Kasumi-1 (cell line): ENCODE measurements at regions not wholly inside any gene's neighbourhood (a gene's known extent, or its start where the extent isn't known, plus 50 kb on each side); places are given as distances from the start of the nearest gene placed in this dataset.
"Not testable (repeated sequence)": the region's sequence is repeated elsewhere in the genome, so short reads cannot be mapped to it uniquely, and the experiment has no call there.

Experiments
- DNase-seq, 2 experiments: peaks; one replicate each; lab custom pipeline; 2025; lab: John Stamatoyannopoulos, UW

DNA sequence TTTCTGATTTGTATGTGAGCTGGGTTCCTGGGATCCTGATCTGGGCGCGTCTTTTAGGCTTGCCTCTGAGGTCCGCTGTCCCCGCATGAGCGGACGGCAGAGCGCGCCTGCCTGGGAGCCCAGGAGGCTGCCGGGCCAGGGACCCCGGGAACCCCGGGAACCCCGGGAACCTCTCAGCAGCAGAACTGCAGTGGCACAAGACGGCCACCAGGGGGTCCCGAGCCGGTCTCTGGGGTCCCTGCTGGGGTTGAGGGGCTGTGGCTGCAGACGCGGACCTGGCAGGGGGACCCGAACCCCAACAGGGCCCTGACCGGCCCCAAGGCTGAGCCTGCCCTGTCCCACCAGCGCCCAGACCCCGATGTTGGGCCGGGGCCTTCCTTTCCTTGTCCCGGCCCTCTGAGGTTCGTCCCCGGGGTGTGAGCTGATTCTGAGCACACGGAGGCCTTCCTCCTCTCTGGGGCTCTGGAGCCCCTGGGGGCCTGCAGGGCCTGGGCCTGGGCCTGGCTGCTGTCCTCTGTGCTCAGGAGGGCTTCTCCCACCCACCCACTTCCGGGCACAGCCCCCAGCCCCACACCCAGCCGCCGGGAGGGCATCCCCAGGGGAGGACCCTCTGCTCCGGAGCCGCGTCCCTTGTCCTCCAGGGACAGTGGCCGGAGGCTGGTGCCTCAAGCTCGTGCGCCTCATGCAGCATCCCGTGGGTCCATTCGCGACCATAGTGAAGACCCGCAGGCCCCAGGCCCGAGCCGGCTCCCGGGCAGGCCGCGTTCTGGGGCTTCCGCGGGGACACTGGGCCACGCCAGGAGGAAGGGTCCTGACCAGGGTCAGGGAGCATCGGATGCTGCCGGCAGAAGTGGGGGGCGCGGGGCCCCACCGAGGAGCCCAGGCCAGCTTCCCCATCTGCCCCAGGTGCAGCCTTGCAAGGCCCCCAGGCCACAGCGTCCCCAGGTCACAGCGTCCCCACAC, 152.9 kb downstream of the TMEM121 start:
- not testable (repeated sequence) for DNase-seq

DNA sequence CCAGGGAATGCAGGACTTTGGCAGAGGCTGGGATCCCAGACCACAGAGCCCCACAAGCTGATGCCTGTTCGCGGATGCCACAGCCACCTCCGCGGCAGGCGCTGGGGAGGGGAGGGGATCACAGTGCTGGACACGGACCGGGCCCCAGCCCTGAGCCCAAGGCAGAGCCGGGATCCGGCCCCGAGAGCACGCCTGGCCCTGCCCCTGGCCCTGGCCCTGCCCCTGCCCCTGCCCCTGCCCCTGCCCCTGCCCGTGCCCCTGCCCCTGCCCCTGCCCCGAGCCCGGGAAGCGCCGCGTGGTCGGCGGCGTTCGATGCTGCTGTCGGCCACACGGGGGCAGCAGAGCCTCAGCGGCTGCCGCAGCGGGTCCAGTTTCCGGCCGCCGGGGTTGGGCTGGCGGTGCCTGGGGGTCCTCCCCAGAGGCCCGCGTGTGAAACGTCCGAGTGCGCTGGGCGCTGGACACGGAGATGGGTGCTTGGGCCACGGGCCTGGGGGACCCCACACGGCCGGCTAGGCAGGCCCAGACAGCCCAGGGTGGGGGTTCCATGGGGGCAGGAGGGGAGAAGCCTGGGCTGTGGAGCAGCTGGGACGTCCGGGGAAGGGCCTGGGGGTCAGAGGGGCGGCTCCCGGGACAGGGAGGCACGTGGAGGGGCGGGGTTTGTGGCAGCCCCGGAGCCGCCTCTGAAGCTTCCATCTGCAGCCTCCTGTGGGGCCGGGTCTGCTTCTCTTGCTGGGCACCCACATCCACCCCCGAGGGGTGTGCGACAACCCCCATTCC, 153.8 kb downstream of the TMEM121 start:
- not testable (repeated sequence) for DNase-seq

DNA sequence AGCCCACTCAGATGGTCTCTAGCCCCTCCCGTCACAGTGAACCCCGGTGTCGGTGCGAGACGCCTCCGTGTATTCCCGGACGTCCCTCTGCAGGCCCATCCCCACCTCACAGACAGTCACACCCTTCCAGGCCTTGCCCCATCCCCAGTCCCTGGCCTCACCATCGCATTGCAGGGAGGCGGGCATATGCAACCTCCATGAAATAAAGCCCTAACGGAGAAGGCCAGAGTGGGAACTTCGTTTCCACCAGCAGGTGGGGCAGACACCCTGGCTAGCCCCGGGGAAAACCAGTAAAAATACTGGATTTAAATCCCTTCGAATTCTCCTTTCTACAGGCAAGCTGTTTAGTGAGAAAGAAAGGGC, 154.3 kb downstream of the TMEM121 start:
- DNase-seq, result not testable (repeated sequence)

DNA sequence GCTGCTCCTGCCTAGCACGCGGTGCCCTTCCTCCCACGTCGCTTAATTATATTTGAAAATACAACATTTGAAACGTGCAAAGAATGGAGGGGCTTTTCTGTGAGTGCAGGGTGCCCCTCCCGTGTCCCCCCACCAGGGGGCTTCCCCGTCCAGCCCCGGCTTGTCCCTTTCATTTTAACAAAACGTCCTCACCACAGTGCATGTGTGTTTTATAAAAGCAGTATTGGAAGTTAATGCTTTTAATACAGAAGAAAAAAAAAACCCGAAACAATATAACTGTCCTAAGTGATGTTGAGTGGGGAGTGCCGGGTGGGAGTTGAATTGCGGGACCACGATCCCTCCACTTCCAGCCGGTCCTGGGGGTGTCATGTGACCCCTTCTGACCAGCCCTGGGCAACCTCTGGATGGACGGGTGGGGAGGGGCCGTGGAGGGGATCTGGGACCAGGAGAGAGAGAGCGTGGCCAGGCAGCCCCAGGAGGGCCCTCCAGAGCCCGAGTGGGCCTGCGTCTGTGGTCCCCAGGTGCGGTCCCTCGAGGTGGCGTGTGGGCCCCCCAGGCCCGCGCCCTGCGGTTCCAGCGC, 155.3 kb downstream of the TMEM121 start:
- not testable (repeated sequence) for DNase-seq

DNA sequence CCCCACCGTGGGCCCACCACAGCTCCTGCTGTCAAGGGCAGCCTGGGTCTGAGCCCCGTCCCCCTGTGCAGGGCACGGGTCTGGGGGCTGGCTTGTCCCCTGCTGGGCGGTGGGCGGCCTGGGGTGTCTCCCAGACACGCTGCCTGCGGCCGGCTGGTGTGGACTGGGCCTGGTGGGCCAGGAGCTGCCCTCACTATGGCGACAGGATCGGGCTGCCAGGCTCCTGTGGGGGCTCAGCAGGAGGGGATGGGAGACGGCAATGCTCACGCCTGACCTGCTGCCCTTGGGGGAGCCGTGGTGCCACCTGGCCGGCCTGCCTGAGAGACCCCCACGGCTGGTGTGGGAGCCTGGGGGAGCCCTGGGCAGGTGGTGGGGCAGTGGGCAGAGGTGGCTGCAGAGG, 156.1 kb downstream of the TMEM121 start:
- DNase-seq, result not testable (repeated sequence)

DNA sequence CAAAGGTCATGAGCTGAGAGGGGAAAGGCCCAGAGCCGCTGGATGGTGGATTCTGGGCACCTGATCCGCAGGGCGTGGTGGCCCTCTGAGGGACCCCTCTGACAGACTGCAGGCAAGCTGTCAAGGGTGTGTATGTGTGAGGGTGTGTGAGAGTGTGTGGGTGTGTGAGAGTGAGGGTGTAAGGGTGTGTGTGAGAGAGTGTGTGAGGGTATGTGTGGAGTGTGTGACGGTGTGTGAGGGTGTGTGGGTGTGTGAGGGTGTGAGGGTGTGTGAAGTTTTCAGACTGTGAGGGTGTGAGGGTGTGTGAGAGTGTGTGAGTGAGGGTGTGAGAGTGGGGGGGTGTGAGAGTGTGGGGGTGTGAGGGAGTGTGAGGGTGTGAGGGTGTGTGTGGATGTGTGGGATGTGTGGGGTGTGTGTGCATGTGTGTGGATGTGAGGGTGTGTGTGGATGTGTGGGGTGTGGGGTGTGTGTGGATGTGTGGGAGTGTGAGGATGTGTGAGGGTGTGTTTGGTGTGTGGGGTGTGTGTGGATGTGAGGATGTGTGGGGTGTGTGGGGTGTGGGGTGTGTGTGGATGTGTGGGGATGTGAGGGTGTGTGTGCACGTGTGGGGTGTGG, 156.7 kb downstream of the TMEM121 start:
- DNase-seq, result no peak

DNA sequence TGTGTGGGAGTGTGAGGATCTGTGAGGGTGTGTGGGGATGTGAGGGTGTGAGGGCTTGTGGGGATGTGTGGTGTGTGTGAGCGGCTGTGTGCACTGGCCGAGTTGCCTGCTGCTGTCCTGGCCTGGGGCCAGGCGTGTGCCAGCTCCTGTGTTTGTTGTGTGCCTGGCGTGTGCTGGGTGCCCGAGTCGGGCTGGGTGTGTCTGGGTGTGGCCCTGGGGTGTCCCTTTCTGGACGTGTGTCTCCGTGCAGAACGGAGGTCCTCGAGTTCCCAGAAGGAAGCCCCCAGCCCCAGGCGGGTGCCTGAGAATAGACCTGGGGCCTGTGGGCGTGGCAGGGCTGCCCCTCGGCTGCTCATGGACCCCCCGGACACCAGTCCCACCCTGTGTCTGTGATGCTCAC, 157.7 kb downstream of the TMEM121 start:
- not testable (repeated sequence) for DNase-seq

DNA sequence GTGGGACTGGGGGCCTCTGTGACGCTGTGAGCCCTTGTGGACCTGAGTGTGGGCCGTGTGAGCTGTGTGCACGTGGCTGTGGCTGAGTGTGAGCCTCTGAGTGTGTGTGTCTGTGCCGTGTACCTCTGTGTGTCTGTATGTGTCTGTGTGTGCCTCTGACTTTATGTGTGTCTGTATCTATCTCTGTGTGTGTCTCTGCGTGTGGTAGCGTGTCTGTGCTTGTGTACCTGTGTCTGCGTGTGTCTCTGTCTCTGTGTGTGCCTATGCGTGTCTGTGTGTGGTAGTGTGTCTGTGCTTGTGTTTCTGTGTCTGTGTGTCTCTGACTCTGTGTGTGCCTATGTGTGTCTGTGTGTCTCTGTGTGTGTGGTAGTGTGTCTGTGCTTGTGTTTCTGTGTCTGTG, 158.2 kb downstream of the TMEM121 start:
- DNase-seq, result not testable (repeated sequence)

DNA sequence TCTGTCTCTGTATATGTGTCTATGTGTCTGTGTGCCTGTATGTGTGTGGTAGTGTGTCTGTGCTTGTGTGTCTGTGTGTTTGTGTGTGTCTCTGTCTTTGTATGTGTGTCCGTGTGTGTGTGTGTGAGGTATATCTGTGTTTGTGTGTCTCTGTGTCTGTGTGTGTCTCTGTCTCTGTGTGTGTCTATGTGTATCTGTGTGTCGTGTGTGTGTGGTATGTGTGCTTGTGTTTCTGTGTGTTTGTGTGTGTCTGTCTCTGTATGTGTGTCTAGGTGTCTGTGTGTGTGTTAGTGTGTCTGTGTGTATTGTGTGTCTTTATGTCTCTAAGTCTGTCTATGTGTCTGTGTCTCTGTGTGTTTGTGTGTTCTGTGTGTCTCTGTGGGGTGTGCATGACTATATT, 158.6 kb downstream of the TMEM121 start:
- DNase-seq, result no peak

DNA sequence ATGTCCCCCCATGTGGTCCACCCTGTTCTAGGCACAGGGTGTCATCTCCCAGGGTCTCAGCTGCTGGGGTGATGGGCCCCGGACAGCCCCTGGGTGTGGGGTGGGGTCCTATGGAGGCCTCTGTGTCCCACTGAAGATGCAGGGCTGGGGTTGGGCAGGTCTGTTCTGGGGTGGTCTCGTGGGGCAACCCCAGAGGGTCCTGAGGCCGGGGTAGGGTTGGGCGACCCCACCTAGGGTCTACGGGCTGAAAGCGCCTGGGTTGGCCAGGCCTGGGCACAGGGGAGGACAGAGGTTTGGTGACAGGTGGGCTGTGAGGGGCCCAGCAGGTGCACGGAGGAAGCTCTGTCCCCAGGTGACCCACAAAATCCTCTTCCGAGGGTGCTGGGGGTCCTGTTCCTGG, 159.2 kb downstream of the TMEM121 start:
- not testable (repeated sequence) for DNase-seq

DNA sequence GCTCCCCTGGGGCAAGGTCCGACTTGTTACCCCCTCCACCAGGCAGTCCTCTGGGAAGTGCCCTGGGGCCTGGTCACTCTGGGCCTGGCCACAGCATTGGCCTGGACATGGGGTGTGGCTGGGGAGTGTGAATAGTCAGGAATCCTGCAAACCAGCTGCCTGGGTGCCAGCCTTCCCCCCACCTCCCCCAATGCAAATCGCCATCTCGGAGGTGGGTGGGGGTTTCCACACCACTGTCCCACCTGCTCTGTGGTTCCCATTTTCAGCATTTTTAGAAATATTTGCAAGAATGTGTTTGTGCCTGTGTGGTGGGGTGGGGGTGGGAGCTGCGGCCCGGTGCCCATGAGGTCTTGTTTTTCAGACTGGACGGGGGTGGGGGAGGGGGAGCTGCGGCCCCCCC, 159.7 kb downstream of the TMEM121 start:
- not testable (repeated sequence) for DNase-seq

DNA sequence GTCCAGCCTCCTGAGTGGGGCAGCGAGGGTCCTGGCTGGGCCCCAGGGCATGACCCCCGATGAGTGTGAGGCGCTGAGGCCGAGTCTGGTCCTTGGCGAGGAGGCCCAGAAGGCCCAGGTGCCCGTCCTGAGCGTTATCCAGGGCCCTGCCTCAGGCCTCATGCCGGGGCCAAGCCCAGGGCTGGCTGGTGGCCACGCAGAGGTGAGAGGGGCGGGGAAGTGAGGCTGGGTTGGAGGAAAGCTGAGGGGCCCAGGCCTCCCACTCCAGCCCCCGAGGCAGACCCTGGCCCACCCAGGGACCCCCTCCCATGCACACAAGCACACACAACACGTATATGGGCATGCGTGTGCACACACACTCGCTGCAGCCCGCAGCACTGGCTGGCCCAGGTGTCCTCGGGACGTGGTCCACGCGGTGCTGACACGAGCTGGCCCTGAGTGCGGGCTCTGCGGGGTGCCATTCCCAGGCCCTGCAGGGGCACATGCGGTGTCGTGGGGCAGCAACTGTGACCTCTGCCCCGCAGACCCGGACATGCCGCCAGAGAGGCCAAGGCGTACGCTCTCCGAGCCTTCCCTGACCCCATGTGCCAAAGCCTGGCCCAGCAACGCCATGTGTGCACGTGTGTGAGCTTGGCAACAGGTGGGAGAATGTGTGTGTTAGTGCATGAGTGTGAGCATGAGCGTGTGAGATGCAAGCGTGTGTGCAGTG, 160.2 kb downstream of the TMEM121 start:
- not testable (repeated sequence) for DNase-seq

DNA sequence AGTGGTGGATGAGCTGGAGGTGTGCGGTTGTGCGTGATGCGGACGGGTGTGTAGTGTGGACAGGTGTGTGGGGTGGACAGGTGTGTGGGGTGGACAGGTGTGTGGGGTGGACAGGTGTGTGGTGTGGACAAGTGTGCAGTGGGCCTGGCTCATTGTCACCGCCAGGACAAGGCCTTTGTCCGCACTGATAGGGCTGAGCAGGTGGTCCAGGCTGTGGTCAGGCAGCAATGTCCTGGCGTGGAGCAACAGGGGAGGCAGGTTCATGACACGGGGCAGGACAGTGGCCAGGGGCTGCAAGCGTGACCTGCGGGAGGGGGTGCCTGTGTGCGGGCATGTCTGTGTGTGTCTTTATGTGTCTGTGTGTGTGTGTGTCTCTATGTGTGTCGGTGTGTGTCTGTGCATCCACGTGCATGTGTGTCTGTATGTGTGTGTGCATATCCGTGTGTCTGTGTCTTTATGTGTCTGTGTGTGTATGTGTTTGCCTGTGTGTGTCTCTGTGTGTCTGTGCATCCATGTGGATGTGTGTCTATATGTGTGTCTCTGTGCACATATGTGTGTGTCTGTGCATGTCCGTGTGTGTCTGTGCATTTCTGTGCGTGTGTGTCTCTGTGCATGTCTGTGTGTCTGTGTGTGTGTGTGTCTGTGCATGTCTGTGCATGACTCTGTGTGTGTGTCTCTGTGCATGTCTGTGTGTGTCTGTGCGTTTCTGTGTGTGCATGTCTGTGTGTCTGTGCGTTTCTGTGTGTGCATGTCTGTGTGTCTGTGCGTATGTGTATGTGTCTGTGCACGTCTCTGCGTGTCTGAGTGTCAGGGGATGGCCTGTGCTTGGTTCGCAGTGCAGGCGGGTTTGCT, 161.0 kb downstream of the TMEM121 start:
- DNase-seq, result not testable (repeated sequence)

DNA sequence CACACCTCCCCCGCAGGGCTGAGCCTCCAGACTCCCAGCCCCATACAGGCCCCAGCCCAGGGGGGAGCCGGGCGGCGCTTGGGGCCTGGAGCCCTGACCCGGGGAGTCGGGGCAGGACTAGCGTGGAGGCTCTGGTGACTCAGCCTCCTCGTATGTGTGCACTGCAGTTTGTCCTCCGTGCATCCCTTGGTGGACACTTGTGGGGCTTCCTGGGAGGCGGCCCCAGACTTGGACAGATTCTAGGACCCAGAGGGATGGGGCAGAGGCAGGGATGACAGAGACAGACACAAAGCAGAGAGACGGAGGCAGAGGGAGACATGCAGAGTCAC, 161.6 kb downstream of the TMEM121 start:
- DNase-seq, result not testable (repeated sequence)

DNA sequence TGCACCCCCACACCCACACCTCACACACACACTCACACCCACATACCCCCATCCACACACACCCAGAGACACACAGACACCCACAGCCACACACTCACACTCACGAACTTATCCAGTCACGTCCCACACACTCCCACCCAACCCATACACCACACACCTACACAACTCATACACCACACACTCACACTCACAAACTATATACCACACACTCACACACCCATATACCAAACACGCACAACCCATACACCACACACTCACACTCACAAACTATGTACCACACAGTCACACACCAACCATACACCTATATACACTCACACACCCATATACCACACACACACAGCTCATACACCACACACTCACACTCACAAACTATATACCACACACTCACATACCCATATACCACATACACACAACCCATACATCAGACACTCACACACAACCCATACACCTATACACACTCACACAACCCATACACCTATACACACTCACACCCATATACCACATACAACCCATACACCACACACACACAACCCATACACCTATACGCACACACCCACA, 162.4 kb downstream of the TMEM121 start:
- not testable (repeated sequence) for DNase-seq

DNA sequence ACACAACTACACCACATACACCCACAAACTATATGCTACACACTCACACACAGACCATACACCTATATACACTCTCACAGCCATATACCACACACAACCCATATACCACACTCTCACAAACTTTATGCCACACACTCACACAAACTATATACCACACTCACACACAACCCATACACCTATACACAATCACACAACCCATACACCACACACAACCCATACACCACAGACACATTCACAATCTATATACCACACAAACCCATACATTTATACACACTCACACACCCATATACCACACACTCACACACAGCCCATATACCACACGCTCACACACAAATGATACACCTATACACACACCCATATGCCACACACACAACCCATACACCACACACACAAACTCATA, 163.3 kb downstream of the TMEM121 start:
- no peak for DNase-seq

DNA sequence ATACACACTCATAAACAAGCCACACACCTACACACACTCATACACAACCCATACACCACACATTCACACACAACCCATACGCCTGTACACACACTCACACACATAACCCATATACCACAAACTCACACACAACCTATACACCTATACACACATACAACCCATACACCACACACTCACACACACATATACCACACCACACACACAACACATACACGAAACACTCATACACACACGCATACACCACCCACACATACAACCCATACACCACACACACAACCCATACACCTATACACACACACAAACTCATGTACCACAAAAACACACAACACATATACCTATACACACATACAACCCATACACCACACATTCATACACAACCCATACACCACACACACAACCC, 164.3 kb downstream of the TMEM121 start:
- DNase-seq, result no peak

DNA sequence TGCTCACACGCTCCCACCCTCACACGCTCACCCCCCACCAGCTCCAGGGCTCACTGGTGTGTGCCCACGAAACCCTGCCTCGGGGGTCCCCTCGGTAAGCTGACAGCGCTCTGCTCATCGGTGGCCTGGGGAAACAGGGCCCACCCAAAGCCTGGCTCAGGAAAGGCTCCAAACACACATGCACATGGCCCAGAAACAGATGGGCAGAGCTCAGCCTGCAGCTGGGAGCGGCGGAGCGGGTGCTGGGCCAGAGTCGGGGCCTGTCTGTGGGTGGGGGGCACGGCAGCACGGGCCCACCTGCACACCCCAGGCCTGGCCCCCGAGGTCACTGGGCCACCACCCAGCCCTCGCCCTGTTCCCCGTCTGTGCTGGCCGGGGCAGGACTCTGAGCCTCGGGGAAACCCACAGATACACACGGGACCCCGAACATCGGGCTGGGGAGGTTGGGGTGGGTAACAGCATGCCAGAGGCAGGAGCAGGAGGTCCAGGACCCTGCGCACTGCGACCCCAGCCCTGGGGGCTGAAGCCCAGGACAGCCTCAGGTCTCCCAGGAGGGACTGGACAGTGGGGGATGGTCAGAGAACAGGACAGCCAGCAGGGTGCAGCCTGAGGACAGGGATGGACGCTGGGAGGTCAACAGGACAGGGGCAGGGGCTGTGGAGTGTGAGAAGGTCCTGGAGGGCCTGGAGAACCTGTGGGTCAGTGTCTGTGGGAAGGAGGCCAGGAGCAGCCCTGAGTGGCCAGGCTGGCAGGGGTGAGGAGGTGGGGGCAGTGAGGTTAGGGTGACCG, 165.1 kb downstream of the TMEM121 start:
- not testable (repeated sequence) for DNase-seq

DNA sequence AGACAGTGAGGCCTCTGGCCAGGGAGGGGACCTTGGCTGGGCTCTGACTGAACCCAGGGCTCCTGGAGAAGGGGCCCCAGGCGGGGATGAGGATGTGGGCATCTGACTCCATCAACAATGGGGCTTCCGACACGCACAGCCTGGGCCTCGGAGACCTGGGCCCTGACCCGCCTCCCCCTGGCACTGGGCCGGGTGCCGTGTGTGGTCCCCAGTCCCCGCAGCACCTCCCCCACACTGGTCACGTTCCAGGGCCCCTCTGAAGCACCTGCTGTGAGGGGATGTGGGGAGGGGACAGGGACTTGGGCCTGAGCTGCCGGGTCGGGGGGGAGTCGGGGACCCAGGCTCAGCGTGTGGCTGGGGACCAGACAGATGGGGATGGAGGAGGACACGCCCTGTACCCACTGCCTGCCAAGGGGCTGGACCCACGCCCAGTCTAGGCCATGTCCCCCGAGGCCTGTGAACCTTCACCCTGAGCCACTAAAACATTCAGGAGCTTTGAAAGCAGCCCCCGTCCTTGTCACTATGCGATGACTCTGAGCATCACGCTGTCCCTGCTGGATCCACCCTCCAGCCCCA, 165.8 kb downstream of the TMEM121 start:
- not testable (repeated sequence) for DNase-seq
